Panc1 (cell line): ENCODE measurements at regions not wholly inside any gene's neighbourhood (a gene's known extent, or its start where the extent isn't known, plus 50 kb on each side); places are given as distances from the start of the nearest gene placed in this dataset.

Experiments
- ATAC-seq: fragments of 200-7000 bp; cut with Tn5 transposase; 2 replicates; pipeline ENCODE4 v1.9.1; 2020; ENCODE audit warnings: mild to moderate bottlenecking, moderate library complexity
- BruUV-seq: library from RNA; stranded (reverse); fragments of 400-500 nt; replicated peaks from 2 replicates; lab custom pipeline; 2021; lab: Mats Ljungman, UMichigan
- CTCF ChIA-PET: fragments of 300-600 bp; sonication (Branson Sonifier 250); formaldehyde crosslinking; loops from one replicate; lab custom pipeline; 2022; ENCODE audit warnings: antibody characterized with exemption; lab: Charles Lee
- POLR2A ChIA-PET: fragments of 300-600 bp; sonication (Branson Sonifier 250); formaldehyde crosslinking; loops from one replicate; lab custom pipeline; 2022; ENCODE audit warnings: antibody characterized with exemption; lab: Charles Lee
- DNase-seq: peaks from one replicate; pipeline ENCODE4 v3.0.0-alpha.2; 2010; ENCODE audit warnings: low read depth, low spot score
- H3K27ac ChIP-seq: 2 replicates; pipeline ENCODE4 v1.5.1; 2011; ENCODE audit warnings: mild to moderate bottlenecking, low read length, inconsistent platforms
- H3K27me3 ChIP-seq: fragments of 200-500 bp; sonication (Bioruptor generic); 2 replicates; pipeline ENCODE4 v1.6.0; 2014; ENCODE audit warnings: low read length, inconsistent platforms; ENCODE audit not compliant: control insufficient read depth, insufficient read depth
- H3K36me3 ChIP-seq: fragments of 200-500 bp; sonication (Bioruptor generic); 2 replicates; pipeline ENCODE4 v1.5.1; 2014; ENCODE audit warnings: inconsistent platforms, mild to moderate bottlenecking, low read length, moderate library complexity; ENCODE audit not compliant: control insufficient read depth, insufficient read depth
- H3K4me1 ChIP-seq: 2 replicates; pipeline ENCODE4 v1.5.1; 2011; ENCODE audit warnings: inconsistent platforms, mild to moderate bottlenecking, low read length, moderate library complexity; ENCODE audit not compliant: control insufficient read depth, insufficient read depth
- H3K4me3 ChIP-seq, 2 experiments: 2 replicates each; pipeline ENCODE4 v1.5.1; 2011 to 2012; ENCODE audit warnings: low read depth in 2 of 2, low read length in 2 of 2, mild to moderate bottlenecking in 2 of 2, inconsistent platforms in 1 of 2, moderate library complexity in 1 of 2
- H3K9me3 ChIP-seq: fragments of 200-500 bp; sonication (Bioruptor generic); 2 replicates; pipeline ENCODE4 v1.5.1; 2014; ENCODE audit warnings: low read depth, mild to moderate bottlenecking, inconsistent platforms, low read length, moderate library complexity; ENCODE audit not compliant: control insufficient read depth, insufficient read depth
- POLR2AphosphoS5 ChIP-seq: IDR thresholded peaks from 2 replicates; pipeline ENCODE4 v1.6.1; 2012; ENCODE audit warnings: mild to moderate bottlenecking, low read depth, low read length, moderate library complexity
- SIN3A ChIP-seq: IDR thresholded peaks from 2 replicates; pipeline ENCODE4 v1.6.1; 2012; ENCODE audit warnings: low read depth, mild to moderate bottlenecking, low read length, moderate library complexity, borderline replicate concordance; ENCODE audit not compliant: insufficient read depth
- TCF7L2 ChIP-seq: IDR thresholded peaks from 2 replicates; pipeline ENCODE4 v1.6.1; 2011; ENCODE audit warnings: mild to moderate bottlenecking, low read depth, low read length, inconsistent platforms
- in situ Hi-C: cut with HindIII; loops from 2 replicates; pipeline ENCODE4 v1.10.0; 2016; ENCODE audit warnings: low sequenced_read_pairs, low pct_unique_long_range_greater_than_20kb
- intact Hi-C: fragments of 100-400 bp; cut with micrococcal nuclease; formaldehyde crosslinking; loops from one replicate; pipeline ENCODE4 v1.10.0; 2022; ENCODE audit not compliant: unreplicated experiment
- TF ChIP-seq, protein P1 (sequence below): fragments of 450-650 bp; IDR thresholded peaks from 2 replicates; pipeline ENCODE4 v1.5.1; 2017; ENCODE audit warnings: mild to moderate bottlenecking
- TF ChIP-seq, protein P2 (sequence below), 2 experiments: IDR thresholded peaks; 2 replicates each; pipeline ENCODE4 v1.6.1; 2011 to 2012; ENCODE audit warnings: low read depth in 2 of 2, control low read depth in 1 of 2, low read length in 1 of 2, mild to moderate bottlenecking in 1 of 2, moderate library complexity in 1 of 2; ENCODE audit not compliant: insufficient read depth in 1 of 2

DNA sequence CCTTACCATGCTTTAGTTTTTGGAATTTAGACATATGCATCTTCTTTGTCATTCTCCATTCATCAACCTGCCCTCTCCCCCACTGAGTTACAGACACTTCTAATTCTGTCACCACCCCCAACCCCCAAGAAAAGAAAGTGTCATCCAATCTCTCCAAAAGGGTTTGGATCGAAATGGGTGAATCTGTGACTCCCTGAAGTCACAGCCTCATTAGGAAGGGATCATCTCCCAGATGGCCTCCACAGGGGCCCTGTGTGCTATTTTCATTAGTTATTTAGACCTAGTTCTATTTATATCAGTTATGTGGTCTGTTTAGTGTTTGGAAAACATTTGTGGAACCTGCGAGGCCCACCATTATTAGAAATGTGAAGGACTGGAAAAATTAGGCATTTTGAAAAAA is 191.0 kb upstream of the ATP2B1 start:
- ChIA-PET CTCF (no interaction called here), POLR2A (no interaction called here)
- in situ Hi-C loops = no loop called here
- Histone ChIP-seq H3K4me3 (no peak overlapping the region), H3K4me1 (no peaks in the 10 kb centered on the region), H3K27me3 (no peaks in the 10 kb centered on the region), H3K36me3 (no peaks in the 10 kb centered on the region; the same call in 1 of the 2 replicates), H3K9me3 (no peaks in the 10 kb centered on the region), H3K27ac (no peak overlapping the region)
- no peak for DNase-seq
- BruUV-seq = no TSS peak
- ATAC-seq = no peak
- intact Hi-C loops = no loop called here
- TF ChIP-seq, protein P1, sequence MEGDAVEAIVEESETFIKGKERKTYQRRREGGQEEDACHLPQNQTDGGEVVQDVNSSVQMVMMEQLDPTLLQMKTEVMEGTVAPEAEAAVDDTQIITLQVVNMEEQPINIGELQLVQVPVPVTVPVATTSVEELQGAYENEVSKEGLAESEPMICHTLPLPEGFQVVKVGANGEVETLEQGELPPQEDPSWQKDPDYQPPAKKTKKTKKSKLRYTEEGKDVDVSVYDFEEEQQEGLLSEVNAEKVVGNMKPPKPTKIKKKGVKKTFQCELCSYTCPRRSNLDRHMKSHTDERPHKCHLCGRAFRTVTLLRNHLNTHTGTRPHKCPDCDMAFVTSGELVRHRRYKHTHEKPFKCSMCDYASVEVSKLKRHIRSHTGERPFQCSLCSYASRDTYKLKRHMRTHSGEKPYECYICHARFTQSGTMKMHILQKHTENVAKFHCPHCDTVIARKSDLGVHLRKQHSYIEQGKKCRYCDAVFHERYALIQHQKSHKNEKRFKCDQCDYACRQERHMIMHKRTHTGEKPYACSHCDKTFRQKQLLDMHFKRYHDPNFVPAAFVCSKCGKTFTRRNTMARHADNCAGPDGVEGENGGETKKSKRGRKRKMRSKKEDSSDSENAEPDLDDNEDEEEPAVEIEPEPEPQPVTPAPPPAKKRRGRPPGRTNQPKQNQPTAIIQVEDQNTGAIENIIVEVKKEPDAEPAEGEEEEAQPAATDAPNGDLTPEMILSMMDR = no peak

GRCh38 chr12:89895591-89895990 is 187.0 kb upstream of the ATP2B1 start:
- no TSS peak for BruUV-seq
- no peaks in the 10 kb centered on the region for H3K9me3 ChIP-seq
- TF ChIP-seq TCF7L2 = no peak
- TF ChIP-seq, protein P1 = no peak
- no peak for TF ChIP-seq POLR2AphosphoS5
- no peak for TF ChIP-seq SIN3A
- TF ChIP-seq, protein P2, sequence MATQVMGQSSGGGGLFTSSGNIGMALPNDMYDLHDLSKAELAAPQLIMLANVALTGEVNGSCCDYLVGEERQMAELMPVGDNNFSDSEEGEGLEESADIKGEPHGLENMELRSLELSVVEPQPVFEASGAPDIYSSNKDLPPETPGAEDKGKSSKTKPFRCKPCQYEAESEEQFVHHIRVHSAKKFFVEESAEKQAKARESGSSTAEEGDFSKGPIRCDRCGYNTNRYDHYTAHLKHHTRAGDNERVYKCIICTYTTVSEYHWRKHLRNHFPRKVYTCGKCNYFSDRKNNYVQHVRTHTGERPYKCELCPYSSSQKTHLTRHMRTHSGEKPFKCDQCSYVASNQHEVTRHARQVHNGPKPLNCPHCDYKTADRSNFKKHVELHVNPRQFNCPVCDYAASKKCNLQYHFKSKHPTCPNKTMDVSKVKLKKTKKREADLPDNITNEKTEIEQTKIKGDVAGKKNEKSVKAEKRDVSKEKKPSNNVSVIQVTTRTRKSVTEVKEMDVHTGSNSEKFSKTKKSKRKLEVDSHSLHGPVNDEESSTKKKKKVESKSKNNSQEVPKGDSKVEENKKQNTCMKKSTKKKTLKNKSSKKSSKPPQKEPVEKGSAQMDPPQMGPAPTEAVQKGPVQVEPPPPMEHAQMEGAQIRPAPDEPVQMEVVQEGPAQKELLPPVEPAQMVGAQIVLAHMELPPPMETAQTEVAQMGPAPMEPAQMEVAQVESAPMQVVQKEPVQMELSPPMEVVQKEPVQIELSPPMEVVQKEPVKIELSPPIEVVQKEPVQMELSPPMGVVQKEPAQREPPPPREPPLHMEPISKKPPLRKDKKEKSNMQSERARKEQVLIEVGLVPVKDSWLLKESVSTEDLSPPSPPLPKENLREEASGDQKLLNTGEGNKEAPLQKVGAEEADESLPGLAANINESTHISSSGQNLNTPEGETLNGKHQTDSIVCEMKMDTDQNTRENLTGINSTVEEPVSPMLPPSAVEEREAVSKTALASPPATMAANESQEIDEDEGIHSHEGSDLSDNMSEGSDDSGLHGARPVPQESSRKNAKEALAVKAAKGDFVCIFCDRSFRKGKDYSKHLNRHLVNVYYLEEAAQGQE (IDR thresholded peaks at IDR 0.05; ENCODE audit: insufficient read depth in 1 of 2, low read depth in 2 of 2, low read length in 1 of 2) = no peak
- 0 out of 2 replicates have a peak, but pooled peaks cover 3% of the 10 kb centered on the region for H3K4me1 ChIP-seq
- ATAC-seq (no peak), DNase-seq (no peak)
- intact Hi-C loops = no loop called here
- H3K27me3 ChIP-seq = no peaks in the 10 kb centered on the region
- ChIA-PET CTCF (no interaction called here), POLR2A (no interaction called here)
- no peaks in the 10 kb centered on the region; the same call in 1 of the 2 replicates for H3K36me3 ChIP-seq
- no peak overlapping the region for H3K4me3 ChIP-seq
- in situ Hi-C loops = no loop called here
- H3K27ac ChIP-seq = no peak overlapping the region

- H3K27me3 ChIP-seq = no peaks in the 10 kb centered on the region
- no peaks in the 10 kb centered on the region for H3K9me3 ChIP-seq
- ChIA-PET CTCF (no interaction called here), POLR2A (no interaction called here)
- 0 out of 2 replicates have a peak, but pooled peaks cover 3% of the 10 kb centered on the region for H3K4me1 ChIP-seq
- no peaks in the 10 kb centered on the region; the same call in 1 of the 2 replicates for H3K36me3 ChIP-seq
- intact Hi-C loops (no loop called here), in situ Hi-C loops (no loop called here)
- TF ChIP-seq, protein P2 (IDR thresholded peaks at IDR 0.05; ENCODE audit: insufficient read depth in 1 of 2, low read depth in 2 of 2, low read length in 1 of 2) = no peak
- no peak for TF ChIP-seq TCF7L2
- no peak for TF ChIP-seq POLR2AphosphoS5
- no peak for TF ChIP-seq SIN3A
- TF ChIP-seq, protein P1 = no peak
- DNase-seq (no peak), ATAC-seq (no peak)
- no TSS peak for BruUV-seq
- no peak overlapping the region for H3K27ac ChIP-seq
- no peak overlapping the region for H3K4me3 ChIP-seq
These were observed 186.5 kb upstream of the ATP2B1 start for GRCh38 chr12:89895101-89895500.
